ENCODE measurements at regions not wholly inside any gene's neighbourhood (a gene's known extent, or its start where the extent isn't known, plus 50 kb on each side); places are given as distances from the start of the nearest gene placed in this dataset.

DNA sequence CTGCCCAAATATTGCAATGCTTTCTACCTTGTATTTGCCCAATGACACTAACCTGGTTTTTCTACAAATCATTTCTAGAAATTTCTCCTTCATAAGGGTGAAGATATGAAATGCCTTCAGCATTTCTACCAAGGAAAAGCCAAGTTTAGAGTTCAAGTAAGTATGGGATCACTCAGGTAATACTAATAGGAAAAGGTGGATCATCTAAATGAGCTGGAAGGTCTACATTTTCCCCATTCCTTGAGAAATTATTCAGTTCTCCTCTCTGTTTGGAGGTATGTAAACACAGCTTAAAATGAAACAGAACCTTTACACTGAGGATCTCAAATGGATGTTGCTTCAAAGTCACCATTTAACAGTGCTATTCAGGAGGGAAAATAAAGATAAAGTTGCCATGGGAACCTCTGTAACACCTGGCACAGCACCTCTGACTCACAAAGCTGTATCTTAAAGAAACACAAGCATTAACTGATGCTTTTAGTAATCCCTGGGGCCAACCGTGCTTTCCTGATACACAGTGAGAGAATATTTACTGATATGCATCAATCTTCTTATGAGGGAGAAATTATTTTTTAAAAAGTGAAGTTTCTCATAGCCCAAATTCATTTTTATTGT, 161.3 kb downstream of the DRD1 start:
- DNase-seq, result no peak

- no peak for DNase-seq
Measured at GRCh38 chr5:175281714-175282113, 162.3 kb downstream of the DRD1 start.

DNA sequence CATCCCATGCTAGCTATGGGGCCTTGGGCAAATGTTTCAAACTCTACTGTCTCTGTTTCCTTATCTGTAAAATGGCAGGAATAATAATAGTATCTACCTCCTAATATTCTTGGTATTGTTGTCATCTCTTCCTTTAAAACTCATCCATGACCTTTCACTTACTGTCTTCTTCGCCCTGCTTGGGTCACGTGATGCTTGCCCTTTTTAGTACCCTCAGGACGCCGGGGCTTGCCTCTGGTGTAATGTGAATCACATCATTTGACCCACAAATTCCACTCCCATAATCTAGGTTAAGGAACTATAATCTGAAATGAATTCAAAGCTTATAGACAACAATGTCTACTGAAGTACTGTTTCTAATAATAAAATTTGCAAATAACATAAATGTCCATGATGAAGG, 162.7 kb downstream of the DRD1 start:
- DNase-seq, result no peak

DNA sequence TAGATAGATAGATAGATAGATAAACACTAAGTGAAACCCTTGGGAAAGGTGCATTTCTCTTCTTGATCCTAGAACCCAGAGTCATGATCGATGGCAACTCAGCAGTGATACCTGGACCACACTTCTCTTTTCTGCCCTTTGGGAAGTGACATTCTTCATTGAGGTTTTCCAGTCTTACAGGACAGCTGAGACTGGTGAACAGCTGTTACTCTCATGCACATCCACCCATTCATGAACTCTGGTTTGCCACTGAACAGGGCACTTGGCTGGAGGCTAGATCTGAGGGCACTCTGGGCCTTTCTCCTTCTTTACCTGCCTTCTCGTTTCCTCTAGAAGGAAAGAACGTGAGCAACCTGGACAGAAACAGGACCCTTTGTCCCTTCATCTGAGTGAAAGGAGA, 164.5 kb downstream of the DRD1 start:
- DNase-seq, result no peak

DNA sequence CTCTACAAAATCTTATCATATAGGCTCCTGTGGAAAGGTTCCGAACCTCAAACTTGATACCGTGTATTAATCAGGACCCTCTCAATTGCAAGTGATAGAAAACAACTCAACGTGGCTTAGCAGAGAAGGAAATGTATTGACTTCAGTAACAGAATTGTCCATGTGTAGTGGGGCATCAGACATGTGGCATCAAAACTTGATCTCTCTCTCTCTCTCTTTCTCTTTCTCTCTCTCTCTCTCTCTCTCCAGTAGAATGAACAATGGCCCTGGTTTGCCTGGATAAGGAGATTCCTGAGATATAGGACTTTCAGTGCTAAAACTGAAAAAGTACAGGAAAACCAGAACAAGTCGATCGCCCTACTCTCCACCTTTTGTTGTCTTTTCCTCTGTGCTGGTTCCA, 168.2 kb downstream of the DRD1 start:
- no peak for DNase-seq

DNA sequence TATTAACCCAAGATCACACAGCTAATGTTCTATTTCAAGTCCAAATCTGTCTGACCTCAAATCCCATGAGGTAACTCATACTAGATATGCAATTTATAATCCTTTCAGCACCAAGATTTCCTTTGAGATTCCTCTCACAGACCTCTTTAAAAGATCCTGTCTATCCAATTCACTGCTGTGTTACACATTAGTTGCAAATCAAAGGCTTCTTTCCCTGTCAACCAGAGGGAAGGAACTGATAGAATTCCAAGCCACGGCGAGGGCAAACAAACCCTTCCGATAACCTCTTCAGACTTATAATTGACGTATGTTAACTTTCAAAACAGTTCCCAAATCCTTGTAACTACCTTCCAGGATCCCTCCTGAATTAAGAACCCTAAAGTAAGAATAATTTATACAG, 168.9 kb downstream of the DRD1 start:
- DNase-seq, result no peak

DNA sequence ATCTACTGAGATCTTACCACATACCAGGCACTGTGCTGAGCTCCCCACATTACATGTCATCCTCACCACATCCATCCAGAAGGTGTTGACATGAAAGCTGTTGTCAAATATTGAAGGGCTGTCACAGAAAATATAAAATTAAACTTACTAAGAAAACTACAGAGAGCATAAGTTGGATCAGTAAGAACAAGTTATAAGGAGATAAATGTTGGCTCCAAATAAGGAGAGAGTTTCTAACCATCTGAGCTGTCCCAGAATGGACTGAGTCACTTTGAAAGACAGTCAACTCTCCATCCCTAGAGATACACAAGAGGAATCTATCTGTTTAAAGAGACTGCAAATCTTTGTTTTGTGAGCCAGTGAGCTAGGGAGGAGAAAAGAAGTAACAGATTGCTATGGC, 169.8 kb downstream of the DRD1 start:
- no peak for DNase-seq

DNA sequence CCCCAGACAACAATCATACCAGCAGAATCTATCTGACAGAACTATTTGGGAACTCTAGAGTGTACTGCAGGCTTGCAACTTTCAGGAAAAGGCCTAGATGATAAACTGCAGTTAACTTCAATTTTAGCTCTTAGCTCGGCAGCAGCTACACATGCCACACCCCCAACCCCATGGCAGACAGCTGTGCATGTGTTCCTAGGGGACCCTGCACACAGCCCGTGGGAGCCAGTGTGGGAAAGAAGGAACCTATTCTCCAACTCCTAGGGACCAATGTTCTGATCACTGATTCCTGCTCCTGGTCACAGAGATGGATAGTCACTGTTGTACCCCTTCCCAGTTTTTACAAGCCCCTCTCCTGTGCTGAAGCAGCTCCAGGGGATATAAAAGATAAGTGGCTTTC, 179.6 kb downstream of the DRD1 start:
- no peak for DNase-seq

- DNase-seq, result no peak
Measured at GRCh38 chr5:175263776-175264175, 180.2 kb downstream of the DRD1 start.

GRCh38 chr5:175261526-175261925, 182.5 kb downstream of the DRD1 start:
- no peak for DNase-seq

DNA sequence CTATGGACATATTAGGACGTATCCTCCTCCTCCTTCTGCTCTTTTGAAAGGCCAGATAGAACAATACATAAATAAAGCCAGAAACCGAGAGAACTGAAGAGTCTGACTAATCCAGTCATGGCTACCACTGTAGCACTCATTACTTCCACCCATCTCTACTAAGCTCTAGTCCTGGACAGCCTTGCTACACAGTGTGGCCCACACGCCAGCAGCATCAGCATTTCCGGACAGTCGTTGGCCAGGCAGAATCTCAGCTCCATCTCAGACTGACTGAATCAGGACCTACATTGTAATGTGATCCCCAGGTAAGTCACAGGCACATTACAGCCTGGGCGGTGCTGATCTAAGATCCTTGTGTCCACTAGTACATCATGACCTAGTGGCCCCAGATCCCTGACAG, 182.9 kb downstream of the DRD1 start:
- DNase-seq, result no peak

DNA sequence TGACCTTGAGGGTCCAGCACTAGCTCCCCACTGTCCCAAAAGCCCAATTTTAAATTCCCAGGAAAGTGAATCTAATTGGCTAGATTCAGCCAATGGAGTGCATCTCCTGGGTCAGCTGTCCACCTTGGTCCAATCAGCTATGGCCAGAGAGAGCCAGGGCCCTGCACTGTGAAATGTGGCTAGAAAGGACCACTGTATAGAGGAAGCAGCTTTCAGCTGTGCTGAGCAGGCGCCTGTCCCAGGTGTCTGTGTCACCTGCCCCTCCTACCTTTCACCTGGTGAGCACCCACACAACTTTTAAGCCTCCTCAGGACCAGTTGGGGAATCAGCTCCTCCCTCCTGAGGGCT, 186.2 kb downstream of the DRD1 start:
- no peak for DNase-seq

DNA sequence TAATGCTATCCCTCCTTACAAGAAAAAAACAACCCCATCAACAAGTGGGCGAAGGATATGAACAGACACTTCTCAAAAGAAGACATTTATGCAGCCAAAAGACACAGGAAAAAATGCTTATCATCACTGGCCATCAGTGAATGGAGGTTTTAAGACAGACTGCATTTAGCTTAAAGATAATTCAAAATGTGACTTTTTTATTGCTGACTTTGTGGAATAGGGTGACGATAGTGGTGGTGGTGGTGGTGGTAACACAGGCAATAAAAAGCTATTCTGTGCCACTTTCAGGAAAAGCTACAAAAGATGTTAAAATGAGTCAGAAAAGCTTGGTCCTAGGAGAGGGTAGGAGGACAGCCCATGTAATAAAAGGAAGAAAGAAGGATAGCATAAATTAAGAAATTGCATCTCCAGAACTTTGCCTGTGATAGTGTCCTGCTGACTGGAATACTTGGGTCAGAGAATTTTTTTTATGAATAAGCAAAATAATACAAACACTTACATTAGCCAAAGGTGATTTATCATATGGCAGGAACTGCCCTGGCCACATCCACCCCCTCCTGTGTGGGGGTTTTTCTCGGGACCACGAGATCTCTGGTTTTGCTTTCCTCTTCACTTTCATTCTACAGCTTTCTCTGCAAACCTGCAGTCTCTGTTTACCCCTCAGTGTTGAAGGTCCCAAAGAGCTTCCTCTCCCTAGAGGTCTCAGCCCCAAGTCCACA, 186.7 kb downstream of the DRD1 start:
- DNase-seq, result peak; percentile 5

DNA sequence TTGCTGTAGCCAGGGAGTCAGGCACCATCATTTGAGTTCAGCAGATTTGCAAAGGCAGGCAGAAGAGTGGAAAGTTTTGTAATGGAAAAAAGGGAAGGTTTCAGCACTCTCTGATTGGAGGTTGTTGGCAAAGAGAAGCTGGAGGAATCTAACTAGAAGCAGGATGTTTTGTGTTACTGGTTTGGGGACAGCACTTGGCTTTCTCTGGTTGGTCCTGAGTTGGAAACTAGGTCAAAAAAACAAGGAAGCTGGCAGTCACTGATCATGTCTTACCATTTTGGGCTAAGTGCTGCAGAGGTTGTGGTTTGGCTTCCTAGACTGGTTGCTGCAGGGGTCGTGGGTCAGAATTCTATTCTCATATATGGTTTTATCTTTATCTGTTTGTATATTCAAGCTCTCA, 189.8 kb downstream of the DRD1 start:
- no peak for DNase-seq

- DNase-seq, result no peak
Measured at GRCh38 chr5:175253597-175253996, 190.4 kb downstream of the DRD1 start.

DNA sequence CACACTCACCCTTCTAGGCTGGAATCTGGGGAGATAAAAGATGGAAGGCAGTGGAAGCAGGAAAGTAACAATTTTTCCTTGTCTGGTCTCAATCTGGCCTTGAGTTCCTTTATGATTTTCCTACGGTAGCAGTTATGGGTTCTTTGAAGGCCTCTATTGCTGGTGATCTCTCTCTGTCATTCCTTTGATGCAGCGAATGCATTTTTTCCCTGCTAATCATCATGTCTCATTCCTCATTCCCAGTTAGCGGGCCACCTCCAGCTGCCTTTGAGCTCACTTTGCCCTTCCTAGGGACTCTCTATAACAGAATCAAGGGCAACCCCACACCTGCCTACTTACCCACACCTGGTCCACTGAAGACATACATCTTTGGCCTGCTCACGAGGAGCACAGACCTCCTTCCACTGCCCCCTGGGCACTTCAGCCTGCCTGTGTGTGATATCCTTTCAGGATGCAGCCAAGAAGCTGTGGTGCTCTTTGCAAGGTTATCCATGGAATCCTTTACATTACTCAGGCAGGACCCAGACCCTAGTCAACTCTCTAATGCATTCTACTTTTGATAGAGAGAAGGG, 191.7 kb downstream of the DRD1 start:
- no peak for DNase-seq

DNA sequence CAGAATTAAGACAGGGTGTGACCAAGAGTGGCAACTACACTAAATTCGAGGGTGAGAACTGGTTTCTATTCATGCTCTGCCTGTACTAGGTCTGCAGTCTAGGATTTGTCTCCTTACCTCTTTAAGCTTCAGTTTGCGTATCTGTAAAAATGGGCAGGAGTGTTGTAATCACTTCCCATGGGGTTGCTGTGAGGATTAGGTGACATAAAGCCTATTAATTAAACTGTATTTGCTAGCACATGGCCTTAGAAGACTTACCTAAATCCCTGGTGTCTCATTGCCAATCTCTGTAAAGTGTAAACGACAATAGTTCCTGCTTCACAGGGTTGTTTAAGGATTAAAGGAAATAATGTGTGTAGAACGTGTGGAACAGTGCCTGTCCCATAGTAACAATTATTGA, 193.6 kb downstream of the DRD1 start:
- no peak for DNase-seq

GRCh38 chr5:175248416-175248905, 195.5 kb downstream of the DRD1 start:
- no peak for DNase-seq

GRCh38 chr5:175246889-175247520, 197.0 kb downstream of the DRD1 start:
- DNase-seq, result no peak

- DNase-seq, result peak; percentile 71
Measured at GRCh38 chr5:175246242-175246888, 197.6 kb downstream of the DRD1 start.

DNA sequence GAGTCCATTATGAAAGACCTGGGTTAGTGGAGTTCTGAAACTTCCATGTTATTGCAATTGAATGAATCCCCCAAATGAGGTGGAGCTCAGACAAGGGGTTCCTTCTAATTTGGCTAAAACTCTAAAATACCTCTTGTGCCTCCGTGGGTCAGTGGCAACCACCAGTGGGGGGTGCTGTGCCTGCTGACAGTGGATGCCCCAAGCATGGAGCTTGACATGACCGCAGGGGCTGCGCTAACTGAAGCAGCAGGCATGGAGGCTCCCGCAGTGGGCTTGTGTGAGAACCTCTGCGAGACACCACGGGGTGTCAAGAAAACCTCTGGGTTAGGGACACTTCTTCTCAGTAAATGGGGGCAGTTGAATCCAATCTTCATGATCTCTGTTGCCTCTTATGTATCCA, 200.5 kb downstream of the DRD1 start:
- DNase-seq, result no peak

GRCh38 chr5:175242207-175242606, 201.8 kb downstream of the DRD1 start:
- no peak for DNase-seq

DNA sequence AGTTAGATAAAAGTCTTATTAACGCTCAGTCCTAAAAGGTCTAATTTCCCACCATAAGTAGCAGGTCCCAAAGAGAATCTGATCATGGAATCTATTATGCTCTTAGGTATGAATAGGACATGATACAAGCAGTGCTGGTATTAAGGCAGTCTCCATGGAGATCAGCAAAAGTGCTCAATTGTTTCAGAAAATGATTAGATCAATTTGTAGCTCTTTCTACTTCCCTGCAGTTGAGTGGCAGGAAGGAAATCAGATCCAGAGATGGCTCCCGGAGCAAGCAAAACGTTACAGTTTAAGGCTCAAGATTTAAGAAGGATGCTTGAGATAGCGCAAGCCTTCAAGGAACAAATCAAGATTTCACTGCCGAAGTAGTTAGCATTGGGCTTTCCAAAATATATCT, 205.7 kb downstream of the DRD1 start:
- no peak for DNase-seq

- DNase-seq, result no peak
Measured at GRCh38 chr5:175236176-175236575, 207.8 kb downstream of the DRD1 start.
